ENCODE measurements at regions not wholly inside any gene's neighbourhood (a gene's known extent, or its start where the extent isn't known, plus 50 kb on each side); places are given as distances from the start of the nearest gene placed in this dataset.
"Not testable (repeated sequence)": the region's sequence is repeated elsewhere in the genome, so short reads cannot be mapped to it uniquely, and the experiment has no call there.

DNA sequence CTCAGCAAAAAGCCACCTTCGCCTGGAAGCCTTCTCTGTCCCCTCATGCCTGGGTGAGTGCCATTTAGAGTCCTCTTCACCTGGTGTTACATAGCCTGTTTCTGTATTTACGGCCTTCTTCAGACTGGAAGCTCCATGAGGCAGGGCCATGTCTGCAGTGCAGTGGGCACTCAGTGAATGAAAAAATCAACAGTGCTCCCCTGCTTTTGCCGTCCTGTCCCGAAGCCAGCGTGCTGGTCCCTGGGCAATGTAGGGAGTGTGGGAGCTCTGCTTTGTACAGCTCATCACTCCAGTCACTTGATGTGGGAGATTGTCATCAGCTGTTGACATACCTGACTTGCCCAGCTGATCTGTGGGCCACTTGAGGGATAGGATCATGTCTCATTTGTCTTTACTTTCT lies 129.0 kb upstream of the TSHZ3 start:
- WGBS (ENCODE audit: low lambda C conversion rate, missing lambda C conversion rate): 89% methylated on average over 5 of the region's 5 CpGs
- H2AFZ ChIP-seq: no peak overlapping the region
- H3K9me2 ChIP-seq (replicated peaks; ENCODE audit: insufficient read depth): no peaks in the 10 kb centered on the region
- H4K20me1 ChIP-seq (ENCODE audit: insufficient read depth, poor library complexity, severe bottlenecking): no peaks in the 10 kb centered on the region
- H3K9me3 ChIP-seq (ENCODE audit: low read depth): no peaks in the 10 kb centered on the region
- H3K4me1 ChIP-seq (ENCODE audit: insufficient read depth): no peaks in the 10 kb centered on the region
- H3K27ac ChIP-seq: no peak overlapping the region
- DNase-seq (ENCODE audit: low spot score): no peak
- H3K4me2 ChIP-seq: no peak overlapping the region
- no peaks in the 10 kb centered on the region for H3K36me3 ChIP-seq (replicated peaks; ENCODE audit: insufficient read depth, low read depth)
- H3K27me3 ChIP-seq: no peaks in the 10 kb centered on the region
- H3K79me2 ChIP-seq: no peaks in the 10 kb centered on the region
- no peak overlapping the region for H3K4me3 ChIP-seq
- TF ChIP-seq CTCF (IDR thresholded peaks at IDR 0.05; ENCODE audit: poor library complexity): no peak

GRCh38 chr19:31483226-31483857 lies 134.1 kb upstream of the TSHZ3 start:
- Histone ChIP-seq H3K79me2 (no peaks in the 10 kb centered on the region), H3K27ac (no peak overlapping the region), H3K36me3 (replicated peaks; ENCODE audit: insufficient read depth, low read depth) (no peaks in the 10 kb centered on the region), H3K4me2 (no peak overlapping the region), H3K4me3 (no peak overlapping the region), H4K20me1 (ENCODE audit: insufficient read depth, poor library complexity, severe bottlenecking) (no peaks in the 10 kb centered on the region), H3K4me1 (ENCODE audit: insufficient read depth) (no peaks in the 10 kb centered on the region), H2AFZ (no peak overlapping the region), H3K9me2 (replicated peaks; ENCODE audit: insufficient read depth) (no peaks in the 10 kb centered on the region), H3K27me3 (no peaks in the 10 kb centered on the region), H3K9me3 (ENCODE audit: low read depth) (no peaks in the 10 kb centered on the region)
- no peak for TF ChIP-seq EZH2phosphoT487 (IDR thresholded peaks at IDR 0.05; ENCODE audit: low read depth, severe bottlenecking, unreplicated experiment)
- TF ChIP-seq EZH2 (IDR thresholded peaks at IDR 0.05; ENCODE audit: borderline replicate concordance): no peak
- no peak for TF ChIP-seq CTCF (IDR thresholded peaks at IDR 0.05; ENCODE audit: poor library complexity)
- no peak for DNase-seq (ENCODE audit: low spot score)

DNA sequence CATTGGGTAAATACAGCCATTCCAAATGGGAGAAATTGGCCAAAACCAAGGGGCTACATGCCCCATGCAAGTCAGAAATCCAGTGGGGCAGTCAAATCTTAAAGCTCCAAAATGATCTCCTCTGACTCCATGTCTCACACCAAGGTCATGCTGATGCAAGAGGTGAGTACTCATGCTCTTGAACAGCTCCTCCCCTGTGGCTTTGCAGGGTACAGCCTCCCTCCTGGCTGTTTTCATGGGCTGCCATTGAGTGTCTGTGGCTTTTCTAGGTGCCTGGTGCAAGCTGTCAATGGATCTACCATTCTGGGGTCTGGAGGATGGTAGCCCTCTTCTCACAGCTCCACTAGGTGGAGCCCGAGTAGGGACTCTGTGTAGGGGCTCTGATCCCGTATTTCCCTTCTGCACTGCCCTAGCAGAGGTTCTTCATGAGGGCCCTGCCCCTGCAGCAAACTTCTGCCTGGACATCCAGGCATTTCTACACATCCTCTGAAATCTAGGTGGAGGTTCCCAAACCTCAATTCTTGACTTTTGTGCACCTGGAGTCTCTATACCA lies 135.7 kb upstream of the TSHZ3 start:
- H3K27ac ChIP-seq; H3K79me2 ChIP-seq; H4K20me1 ChIP-seq (ENCODE audit: insufficient read depth, poor library complexity, severe bottlenecking); H3K27me3 ChIP-seq; H3K4me1 ChIP-seq (ENCODE audit: insufficient read depth); H3K9me3 ChIP-seq (ENCODE audit: low read depth); H3K4me3 ChIP-seq; H2AFZ ChIP-seq; H3K36me3 ChIP-seq (replicated peaks; ENCODE audit: insufficient read depth, low read depth); DNase-seq (ENCODE audit: low spot score); H3K9me2 ChIP-seq (replicated peaks; ENCODE audit: insufficient read depth); H3K4me2 ChIP-seq: not testable (repeated sequence)
- 87% methylated on average over 2 of the region's 2 CpGs for WGBS (ENCODE audit: low lambda C conversion rate, missing lambda C conversion rate)

DNA sequence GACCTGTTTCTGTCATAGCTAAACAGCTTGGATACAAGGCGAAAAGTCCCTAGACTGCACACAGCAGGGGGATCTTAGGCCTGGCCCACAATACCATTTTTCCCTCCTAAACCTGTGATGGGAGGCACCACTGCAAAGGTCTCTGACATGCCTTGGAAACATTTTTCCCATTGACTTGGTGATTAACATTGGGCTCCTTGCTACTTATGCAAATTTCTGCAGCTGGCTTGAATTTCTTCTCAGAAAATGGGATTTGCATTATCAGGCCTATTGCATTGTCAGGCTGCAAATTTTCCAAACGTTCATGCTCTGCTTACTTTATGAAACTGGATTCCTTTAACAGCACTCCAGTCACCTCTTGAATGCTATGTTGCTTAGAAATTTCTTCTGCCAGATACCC lies 136.2 kb upstream of the TSHZ3 start:
- H3K4me3 ChIP-seq: no peak overlapping the region
- no peaks in the 10 kb centered on the region for H4K20me1 ChIP-seq (ENCODE audit: insufficient read depth, poor library complexity, severe bottlenecking)
- no peak overlapping the region for H2AFZ ChIP-seq
- H3K4me1 ChIP-seq (ENCODE audit: insufficient read depth): no peaks in the 10 kb centered on the region
- no peak for TF ChIP-seq EZH2phosphoT487 (IDR thresholded peaks at IDR 0.05; ENCODE audit: low read depth, severe bottlenecking, unreplicated experiment)
- TF ChIP-seq EZH2 (IDR thresholded peaks at IDR 0.05; ENCODE audit: borderline replicate concordance): no peak
- TF ChIP-seq CTCF (IDR thresholded peaks at IDR 0.05; ENCODE audit: poor library complexity): no peak
- no peaks in the 10 kb centered on the region for H3K79me2 ChIP-seq
- H3K9me3 ChIP-seq (ENCODE audit: low read depth): no peaks in the 10 kb centered on the region
- whole genome bisulfite sequencing (ENCODE audit: low lambda C conversion rate, missing lambda C conversion rate): 59% methylated on average over 2 of the region's 2 CpGs
- no peaks in the 10 kb centered on the region for H3K27me3 ChIP-seq
- H3K36me3 ChIP-seq (replicated peaks; ENCODE audit: insufficient read depth, low read depth): no peaks in the 10 kb centered on the region
- H3K27ac ChIP-seq: no peak overlapping the region
- H3K9me2 ChIP-seq (replicated peaks; ENCODE audit: insufficient read depth): no peaks in the 10 kb centered on the region
- no peak for DNase-seq (ENCODE audit: low spot score)
- no peak overlapping the region for H3K4me2 ChIP-seq
